MCF 10A (cell line): ENCODE measurements at regions not wholly inside any gene's neighbourhood (a gene's known extent, or its start where the extent isn't known, plus 50 kb on each side); places are given as distances from the start of the nearest gene placed in this dataset.

Experiments used
- BruUV-seq: library from RNA; stranded (reverse); fragments of 400-500 nt; replicated peaks from 2 replicates; lab custom pipeline; 2021; lab: Mats Ljungman, UMichigan
- CTCF ChIA-PET: fragments of 300-600 bp; sonication (Branson Sonifier 250); formaldehyde crosslinking; extraction: SDS; loops from one replicate; lab custom pipeline; 2021; ENCODE audit warnings: antibody characterized with exemption, inconsistent platforms; lab: Yijun Ruan, JAX
- POLR2A ChIA-PET: fragments of 300-600, 350-650 bp; sonication (Branson Sonifier 250); formaldehyde crosslinking; extraction: SDS; loops from one replicate; lab custom pipeline; 2020; ENCODE audit warnings: antibody characterized with exemption, inconsistent platforms; lab: Yijun Ruan, JAX
- DNase-seq: peaks from one replicate; pipeline ENCODE4 v3.0.0-alpha.2; 2018; ENCODE audit not compliant: unreplicated experiment
- H3K27ac Mint-ChIP-seq: one replicate; pipeline ENCODE4 v1.8.0; 2022; ENCODE audit warnings: mild to moderate bottlenecking, low read depth, mixed read lengths; ENCODE audit not compliant: unreplicated experiment
- H3K27me3 Mint-ChIP-seq: one replicate; pipeline ENCODE4 v1.8.0; 2022; ENCODE audit warnings: mixed read lengths; ENCODE audit not compliant: insufficient read depth, unreplicated experiment
- H3K36me3 Mint-ChIP-seq: one replicate; pipeline ENCODE4 v1.8.0; 2022; ENCODE audit warnings: mild to moderate bottlenecking, moderate library complexity, mixed read lengths; ENCODE audit not compliant: insufficient read depth, unreplicated experiment
- H3K4me1 Mint-ChIP-seq: one replicate; pipeline ENCODE4 v1.8.0; 2022; ENCODE audit warnings: mixed read lengths; ENCODE audit not compliant: insufficient read depth, unreplicated experiment
- H3K4me3 Mint-ChIP-seq: one replicate; pipeline ENCODE4 v1.8.0; 2022; ENCODE audit warnings: mild to moderate bottlenecking, moderate library complexity, mixed read lengths; ENCODE audit not compliant: unreplicated experiment
- H3K9me3 Mint-ChIP-seq: one replicate; pipeline ENCODE4 v1.8.0; 2022; ENCODE audit warnings: mixed read lengths; ENCODE audit not compliant: unreplicated experiment
- intact Hi-C: fragments of 100-400 bp; cut with micrococcal nuclease; formaldehyde crosslinking; loops from 2 replicates; pipeline ENCODE4 v1.14.1; 2022
- TF ChIP-seq, protein P1 (sequence below): fragments of 200-600 bp; IDR thresholded peaks from one replicate; pipeline ENCODE4 v1.8.0; 2022; ENCODE audit warnings: antibody characterized with exemption, mild to moderate bottlenecking; ENCODE audit not compliant: unreplicated experiment

DNA sequence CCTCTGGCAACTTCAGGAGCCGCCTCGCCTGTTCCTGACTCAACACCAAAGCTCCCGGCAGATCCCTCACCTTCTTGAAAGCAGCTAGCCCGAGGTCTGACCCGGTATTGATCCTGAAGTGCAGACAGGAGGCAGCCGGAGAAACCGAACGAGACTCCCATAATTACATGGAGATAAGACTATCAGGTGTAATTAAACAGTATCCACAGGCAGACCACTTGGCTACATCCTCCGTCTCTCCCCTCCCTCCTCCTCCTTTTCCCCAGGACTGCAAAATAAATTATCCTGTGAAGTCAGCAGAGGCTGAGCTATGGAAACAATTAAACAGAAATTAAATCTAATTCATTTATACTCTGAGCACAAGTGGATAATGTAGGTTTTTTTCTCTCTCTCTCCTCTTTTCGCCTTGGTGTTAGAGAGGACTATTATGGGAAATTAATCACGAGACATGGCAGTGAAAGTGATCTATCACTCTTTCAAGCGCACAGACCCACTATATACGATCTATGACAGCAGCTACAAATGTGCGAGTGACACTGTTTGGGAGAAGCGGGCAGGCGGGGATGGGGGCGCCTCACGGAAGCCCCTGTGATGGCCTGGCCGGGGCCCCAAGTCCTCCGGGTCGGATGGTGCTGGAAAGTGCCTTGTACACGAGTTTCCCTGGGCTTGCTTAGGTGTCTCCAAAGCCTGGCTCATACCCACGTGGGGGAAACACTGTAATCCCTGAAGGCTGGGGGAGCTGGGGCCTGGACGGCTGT is 92.8 kb downstream of the RBFOX3 start:
- intact Hi-C loops = no loop called here
- H3K27me3 Mint-ChIP-seq = peaks cover 28% of the 10 kb centered on the region
- TF ChIP-seq, protein P1, sequence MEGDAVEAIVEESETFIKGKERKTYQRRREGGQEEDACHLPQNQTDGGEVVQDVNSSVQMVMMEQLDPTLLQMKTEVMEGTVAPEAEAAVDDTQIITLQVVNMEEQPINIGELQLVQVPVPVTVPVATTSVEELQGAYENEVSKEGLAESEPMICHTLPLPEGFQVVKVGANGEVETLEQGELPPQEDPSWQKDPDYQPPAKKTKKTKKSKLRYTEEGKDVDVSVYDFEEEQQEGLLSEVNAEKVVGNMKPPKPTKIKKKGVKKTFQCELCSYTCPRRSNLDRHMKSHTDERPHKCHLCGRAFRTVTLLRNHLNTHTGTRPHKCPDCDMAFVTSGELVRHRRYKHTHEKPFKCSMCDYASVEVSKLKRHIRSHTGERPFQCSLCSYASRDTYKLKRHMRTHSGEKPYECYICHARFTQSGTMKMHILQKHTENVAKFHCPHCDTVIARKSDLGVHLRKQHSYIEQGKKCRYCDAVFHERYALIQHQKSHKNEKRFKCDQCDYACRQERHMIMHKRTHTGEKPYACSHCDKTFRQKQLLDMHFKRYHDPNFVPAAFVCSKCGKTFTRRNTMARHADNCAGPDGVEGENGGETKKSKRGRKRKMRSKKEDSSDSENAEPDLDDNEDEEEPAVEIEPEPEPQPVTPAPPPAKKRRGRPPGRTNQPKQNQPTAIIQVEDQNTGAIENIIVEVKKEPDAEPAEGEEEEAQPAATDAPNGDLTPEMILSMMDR = no peak
- POLR2A ChIA-PET = no interaction called here
- no peak overlapping the region for H3K4me3 Mint-ChIP-seq
- no peaks in the 10 kb centered on the region for H3K36me3 Mint-ChIP-seq
- BruUV-seq = no TSS peak
- DNase-seq = no peak
- CTCF ChIA-PET = no interaction called here
- peaks cover 8% of the 10 kb centered on the region for H3K4me1 Mint-ChIP-seq
- no peak overlapping the region for H3K27ac Mint-ChIP-seq
- no peaks in the 10 kb centered on the region for H3K9me3 Mint-ChIP-seq

DNA sequence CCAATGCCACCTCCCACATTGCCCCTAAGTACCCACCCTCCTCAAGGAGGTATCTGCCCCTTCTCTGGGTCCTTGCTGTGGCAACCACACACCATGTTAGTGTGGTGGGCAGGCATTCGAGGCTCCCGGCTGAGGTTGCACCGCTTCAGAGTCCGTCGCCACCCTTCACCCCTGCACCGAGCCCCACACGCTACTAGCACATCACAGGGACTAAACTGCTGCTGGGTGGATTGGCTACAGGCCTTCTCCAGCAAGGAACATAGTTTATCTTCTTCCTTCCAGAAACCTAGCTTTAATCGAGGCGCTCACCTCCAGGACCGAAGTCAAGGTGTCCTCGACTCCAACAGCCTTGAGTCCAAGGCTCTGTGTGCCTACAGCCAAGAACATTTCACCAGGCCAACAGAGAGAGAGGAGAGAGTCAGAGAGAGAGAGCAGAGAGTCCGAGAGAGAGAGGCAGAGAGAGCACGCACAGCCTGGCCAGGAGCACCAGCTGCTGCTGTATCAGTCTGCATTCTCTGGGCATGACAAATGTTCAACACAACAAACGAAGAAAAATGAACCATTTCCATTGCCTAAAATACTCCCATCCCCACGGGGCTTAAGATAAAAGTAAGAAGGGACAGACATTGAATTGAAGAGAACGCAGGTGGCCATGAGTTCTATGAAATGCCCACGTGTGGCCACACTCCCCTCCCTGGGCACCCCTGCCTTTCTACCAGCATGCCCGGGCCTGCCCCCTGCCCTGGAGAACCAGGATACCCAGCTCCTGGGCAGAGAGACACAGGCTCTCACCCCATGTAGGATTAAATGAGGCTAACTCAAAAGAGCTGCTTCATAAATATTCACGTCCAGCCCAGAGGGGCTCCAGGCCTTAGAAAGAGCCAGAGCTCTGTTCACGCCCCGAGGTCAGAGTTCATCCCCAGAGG is 94.9 kb downstream of the RBFOX3 start:
- H3K9me3 Mint-ChIP-seq = no peaks in the 10 kb centered on the region

DNA sequence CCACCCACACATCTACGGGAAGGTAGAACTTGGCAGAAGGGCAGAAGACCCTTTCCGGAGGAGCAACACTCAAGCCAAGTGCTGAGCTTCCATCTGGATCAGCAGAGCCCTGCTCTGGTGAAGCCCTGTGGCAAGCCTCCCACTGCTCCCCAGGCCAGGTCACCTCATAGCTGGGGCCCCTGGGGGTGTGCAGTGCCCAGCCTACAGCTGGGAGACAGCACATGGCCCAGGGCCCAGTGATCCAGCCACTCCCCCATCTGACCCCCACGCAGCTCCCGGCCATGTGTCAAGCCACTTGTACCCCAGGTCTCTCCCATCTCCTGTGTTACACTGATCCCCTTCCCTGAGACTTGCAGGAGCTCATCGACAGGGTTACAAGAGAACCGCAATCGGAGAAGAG is 95.7 kb downstream of the RBFOX3 start:
- H3K4me1 Mint-ChIP-seq = peaks cover 8% of the 10 kb centered on the region
- intact Hi-C loops = no loop called here
- TF ChIP-seq, protein P1 = no peak
- DNase-seq = no peak
- ChIA-PET CTCF (interaction anchor here (0.6 kb wide), 2 partner anchors 114 to 430 kb away, joined by 3 read pairs; no protein-coding TSS in a partner anchor), POLR2A (no interaction called here)
- H3K27me3 Mint-ChIP-seq = peaks cover 28% of the 10 kb centered on the region
- no peaks in the 10 kb centered on the region for H3K36me3 Mint-ChIP-seq
- no TSS peak for BruUV-seq
- no peaks in the 10 kb centered on the region for H3K9me3 Mint-ChIP-seq
- H3K27ac Mint-ChIP-seq = peak overlapping the region; percentile 7
- H3K4me3 Mint-ChIP-seq = no peak overlapping the region

More for the DNA sequence above, 94.9 kb downstream of the RBFOX3 start:
- intact Hi-C loops = no loop called here
- Mint-ChIP-seq H3K36me3 (no peaks in the 10 kb centered on the region), H3K27me3 (peaks cover 28% of the 10 kb centered on the region), H3K4me1 (peaks cover 8% of the 10 kb centered on the region), H3K27ac (peak overlapping the region; percentile 7), H3K4me3 (no peak overlapping the region)
- BruUV-seq = no TSS peak
- TF ChIP-seq, protein P1 = no peak
- ChIA-PET POLR2A (no interaction called here), CTCF (interaction anchor here (0.6 to 1.2 kb wide), 3 partner anchors 115 to 431 kb away, joined by 3 read pairs; no protein-coding TSS in a partner anchor)
- DNase-seq = no peak
